SJSA1 (cell line): ENCODE measurements at regions not wholly inside any gene's neighbourhood (a gene's known extent, or its start where the extent isn't known, plus 50 kb on each side); places are given as distances from the start of the nearest gene placed in this dataset.
A peak's percentile ranks its signal among the peaks of the same experiment; 100 is the strongest.

Experiments
- DNase-seq, 2 experiments: peaks; one replicate each; pipeline ENCODE4 v3.0.0-alpha.2; 2015 to 2020; ENCODE audit warnings: low spot score in 2 of 2, low read depth in 1 of 2
- H3K27ac ChIP-seq: fragments of 250-450 bp; sonication (Bioruptor Pico); 2 replicates; pipeline ENCODE4 v1.5.1; 2020; ENCODE audit warnings: mild to moderate bottlenecking, moderate library complexity
- H3K27me3 ChIP-seq: fragments of 250-450 bp; sonication (Bioruptor Pico); replicated peaks from 2 replicates; pipeline ENCODE4 v1.5.1; 2020; ENCODE audit warnings: mild to moderate bottlenecking, moderate library complexity
- H3K36me3 ChIP-seq: fragments of 250-450 bp; sonication (Bioruptor Pico); 2 replicates; pipeline ENCODE4 v1.5.1; 2020; ENCODE audit warnings: mild to moderate bottlenecking
- H3K4me1 ChIP-seq: fragments of 250-450 bp; sonication (Bioruptor Pico); replicated peaks from 2 replicates; pipeline ENCODE4 v1.6.1; 2021; ENCODE audit warnings: mild to moderate bottlenecking
- H3K4me3 ChIP-seq: fragments of 250-450 bp; sonication (Bioruptor Pico); 2 replicates; pipeline ENCODE4 v1.5.1; 2020; ENCODE audit warnings: mild to moderate bottlenecking
- H3K9me3 ChIP-seq: fragments of 250-450 bp; sonication (Bioruptor Pico); replicated peaks from 2 replicates; pipeline ENCODE4 v1.5.1; 2020; ENCODE audit warnings: mild to moderate bottlenecking

GRCh38 chr2:30351116-30351515 lies 95.9 kb upstream of the LCLAT1 start:
- no peak overlapping the region for H3K4me3 ChIP-seq
- no peaks in the 10 kb centered on the region for H3K4me1 ChIP-seq
- no peak for DNase-seq
- H3K27ac ChIP-seq = no peak overlapping the region
- no peaks in the 10 kb centered on the region for H3K36me3 ChIP-seq
- no peaks in the 10 kb centered on the region for H3K9me3 ChIP-seq
- no peaks in the 10 kb centered on the region for H3K27me3 ChIP-seq

DNA sequence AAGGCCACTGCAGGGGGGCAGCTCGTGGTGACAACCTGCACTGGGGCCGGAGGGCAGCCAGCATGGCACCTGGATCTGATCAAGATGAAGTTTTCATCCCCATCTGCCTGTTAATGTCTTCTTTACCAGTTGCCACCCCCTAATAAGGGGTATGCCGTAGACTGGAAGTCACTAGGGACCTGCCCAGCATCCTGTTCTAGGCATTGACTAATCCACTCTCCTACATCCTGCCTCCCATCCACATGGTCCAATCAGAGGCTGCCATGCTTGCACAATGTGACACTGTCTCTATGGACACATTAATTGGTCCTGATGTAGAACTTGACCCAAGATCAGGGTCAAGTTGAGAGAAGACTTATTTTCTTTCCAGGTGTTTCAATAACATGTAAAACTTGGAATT lies 95.1 kb upstream of the LCLAT1 start:
- no peaks in the 10 kb centered on the region for H3K4me1 ChIP-seq
- H3K27me3 ChIP-seq = no peaks in the 10 kb centered on the region
- no peak overlapping the region for H3K27ac ChIP-seq
- H3K36me3 ChIP-seq = no peaks in the 10 kb centered on the region
- no peak for DNase-seq
- no peak overlapping the region for H3K4me3 ChIP-seq
- H3K9me3 ChIP-seq = no peaks in the 10 kb centered on the region

GRCh38 chr2:30354150-30354549 lies 92.9 kb upstream of the LCLAT1 start:
- DNase-seq = no peak
- no peaks in the 10 kb centered on the region for H3K9me3 ChIP-seq
- no peak overlapping the region for H3K4me3 ChIP-seq
- H3K36me3 ChIP-seq = no peaks in the 10 kb centered on the region
- H3K4me1 ChIP-seq = no peaks in the 10 kb centered on the region
- no peak overlapping the region for H3K27ac ChIP-seq
- no peaks in the 10 kb centered on the region for H3K27me3 ChIP-seq

DNA sequence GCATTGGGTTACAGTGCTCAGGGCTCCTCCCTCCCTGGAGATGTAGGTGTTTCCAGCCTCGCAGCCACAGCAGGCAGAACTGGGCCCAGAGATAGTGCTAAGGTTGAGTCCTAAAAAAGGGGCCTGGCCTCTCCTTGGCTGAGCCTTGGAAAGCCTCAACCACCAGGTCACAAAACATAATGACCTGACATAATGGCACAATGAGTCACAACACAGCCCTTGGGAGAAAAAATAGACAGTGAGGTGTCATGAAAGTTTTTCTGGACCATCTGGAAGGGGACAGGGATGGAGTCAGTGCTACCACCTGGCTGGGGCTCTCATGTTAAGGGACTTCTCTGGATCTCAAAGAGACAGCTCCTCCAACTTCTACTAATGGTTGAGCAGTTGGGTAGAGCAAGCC lies 92.4 kb upstream of the LCLAT1 start:
- Histone ChIP-seq H3K36me3 (no peaks in the 10 kb centered on the region), H3K9me3 (no peaks in the 10 kb centered on the region), H3K4me1 (no peaks in the 10 kb centered on the region), H3K4me3 (no peak overlapping the region), H3K27ac (no peak overlapping the region), H3K27me3 (no peaks in the 10 kb centered on the region)
- no peak for DNase-seq

GRCh38 chr2:30355306-30355705 lies 91.7 kb upstream of the LCLAT1 start:
- Histone ChIP-seq H3K27ac (no peak overlapping the region), H3K27me3 (no peaks in the 10 kb centered on the region), H3K4me3 (no peak overlapping the region), H3K9me3 (no peaks in the 10 kb centered on the region), H3K4me1 (no peaks in the 10 kb centered on the region), H3K36me3 (no peaks in the 10 kb centered on the region)
- no peak for DNase-seq

DNA sequence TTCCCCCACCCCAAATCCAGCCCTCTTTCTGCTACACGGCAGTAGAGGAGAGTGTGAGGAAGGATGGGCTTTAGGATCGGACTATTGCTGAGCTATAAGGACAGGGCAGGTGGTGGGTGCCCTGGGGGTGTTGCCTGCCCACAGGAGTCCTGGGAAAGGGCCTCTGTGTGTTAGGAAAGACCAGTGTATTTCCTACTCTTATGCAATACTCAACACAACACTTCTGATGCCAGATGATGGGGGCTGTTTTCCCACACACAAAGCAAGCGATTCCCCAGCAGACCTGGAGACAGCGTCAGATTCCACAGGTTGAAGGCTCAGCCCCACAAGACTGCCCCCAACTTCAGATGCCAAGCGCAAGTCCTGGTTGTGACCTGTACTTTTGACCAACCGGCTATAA lies 91.0 kb upstream of the LCLAT1 start:
- Histone ChIP-seq H3K4me1 (peaks cover under 1% of the 10 kb centered on the region; the same call in 1 of the 2 replicates), H3K27me3 (no peaks in the 10 kb centered on the region), H3K9me3 (no peaks in the 10 kb centered on the region), H3K4me3 (no peak overlapping the region), H3K36me3 (no peaks in the 10 kb centered on the region), H3K27ac (no peak overlapping the region)
- no peak for DNase-seq

DNA sequence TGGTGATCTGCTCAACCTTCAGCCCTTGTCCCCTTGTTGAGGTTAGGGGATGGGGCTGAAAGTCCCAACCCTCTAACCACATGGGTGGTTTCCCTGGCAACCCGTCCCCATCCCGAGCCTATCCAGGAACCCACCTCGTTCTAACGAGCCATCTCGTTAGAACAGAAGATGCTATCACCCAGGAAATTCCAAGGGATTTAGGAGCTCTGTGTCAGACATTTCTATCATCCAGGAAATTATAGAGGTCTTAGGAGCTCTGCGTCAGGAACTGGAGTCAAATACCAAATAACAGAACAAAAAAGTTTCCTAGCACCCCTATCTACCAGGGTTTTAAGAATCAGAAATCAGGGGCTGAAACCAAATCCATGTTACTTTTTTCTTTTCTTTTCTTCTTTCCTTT lies 90.3 kb upstream of the LCLAT1 start:
- DNase-seq = no peak
- H3K27ac ChIP-seq = no peak overlapping the region
- H3K36me3 ChIP-seq = no peaks in the 10 kb centered on the region
- H3K27me3 ChIP-seq = no peaks in the 10 kb centered on the region
- peaks cover 8% of the 10 kb centered on the region for H3K4me1 ChIP-seq
- H3K9me3 ChIP-seq = no peaks in the 10 kb centered on the region
- H3K4me3 ChIP-seq = no peak overlapping the region

- no peak overlapping the region for H3K4me3 ChIP-seq
- no peaks in the 10 kb centered on the region for H3K9me3 ChIP-seq
- H3K27ac ChIP-seq = no peak overlapping the region
- H3K36me3 ChIP-seq = no peaks in the 10 kb centered on the region
- no peak for DNase-seq
- H3K27me3 ChIP-seq = no peaks in the 10 kb centered on the region
- H3K4me1 ChIP-seq = peaks cover 24% of the 10 kb centered on the region
These were observed 88.7 kb upstream of the LCLAT1 start for GRCh38 chr2:30358351-30358750.

- no peak overlapping the region for H3K27ac ChIP-seq
- no peaks in the 10 kb centered on the region for H3K36me3 ChIP-seq
- no peaks in the 10 kb centered on the region for H3K27me3 ChIP-seq
- no peak overlapping the region for H3K4me3 ChIP-seq
- H3K9me3 ChIP-seq = no peaks in the 10 kb centered on the region
- peaks cover 25% of the 10 kb centered on the region for H3K4me1 ChIP-seq
- DNase-seq = no peak
These were observed 88.2 kb upstream of the LCLAT1 start for GRCh38 chr2:30358842-30359241.

GRCh38 chr2:30359644-30360167 lies 87.3 kb upstream of the LCLAT1 start:
- Histone ChIP-seq H3K27me3 (no peaks in the 10 kb centered on the region), H3K9me3 (no peaks in the 10 kb centered on the region), H3K27ac (no peak overlapping the region), H3K4me1 (peaks cover 26% of the 10 kb centered on the region), H3K4me3 (no peak overlapping the region), H3K36me3 (no peaks in the 10 kb centered on the region)
- DNase-seq = no peak

- no peaks in the 10 kb centered on the region for H3K36me3 ChIP-seq
- H3K9me3 ChIP-seq = no peaks in the 10 kb centered on the region
- peak overlapping the region; percentile 70 for H3K27ac ChIP-seq
- H3K4me3 ChIP-seq = no peak overlapping the region
- H3K27me3 ChIP-seq = no peaks in the 10 kb centered on the region
- DNase-seq = no peak
- peaks cover 47% of the 10 kb centered on the region for H3K4me1 ChIP-seq
These were observed 85.2 kb upstream of the LCLAT1 start for GRCh38 chr2:30361751-30362394.

GRCh38 chr2:30362468-30363081 lies 84.5 kb upstream of the LCLAT1 start:
- H3K36me3 ChIP-seq = no peaks in the 10 kb centered on the region
- H3K9me3 ChIP-seq = no peaks in the 10 kb centered on the region
- H3K4me3 ChIP-seq = no peak overlapping the region
- DNase-seq = peak in 1 of 2 experiments; percentile 78
- peaks cover 54% of the 10 kb centered on the region for H3K4me1 ChIP-seq
- H3K27me3 ChIP-seq = no peaks in the 10 kb centered on the region
- H3K27ac ChIP-seq = peak overlapping the region; percentile 70

- Histone ChIP-seq H3K36me3 (no peaks in the 10 kb centered on the region), H3K4me3 (no peak overlapping the region), H3K4me1 (peaks cover 63% of the 10 kb centered on the region), H3K27ac (no peak overlapping the region), H3K27me3 (no peaks in the 10 kb centered on the region), H3K9me3 (no peaks in the 10 kb centered on the region)
- no peak for DNase-seq
These were observed 83.6 kb upstream of the LCLAT1 start for GRCh38 chr2:30363406-30363805.

DNA sequence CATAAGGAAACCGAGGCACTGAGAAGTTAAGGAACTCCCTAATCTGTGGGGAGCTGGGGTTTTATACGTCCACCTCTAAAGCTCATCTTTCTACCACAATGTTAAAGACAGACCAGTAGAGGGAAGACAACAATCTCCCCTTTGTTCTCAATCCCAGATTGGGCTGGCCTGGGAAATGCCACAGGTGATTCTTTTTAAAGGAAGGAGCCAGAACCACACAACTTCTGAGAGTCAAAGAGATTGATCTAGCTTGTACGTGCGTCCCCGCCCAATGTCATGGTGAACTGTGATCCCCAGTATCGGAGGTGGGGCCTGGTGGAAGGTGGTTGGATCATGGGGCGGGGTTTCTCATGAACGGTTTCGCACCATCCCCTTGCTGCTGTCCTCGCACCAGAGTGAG lies 81.8 kb upstream of the LCLAT1 start:
- H3K4me1 ChIP-seq = peaks cover 65% of the 10 kb centered on the region

More for the DNA sequence above, 81.8 kb upstream of the LCLAT1 start:
- no peak for DNase-seq
- H3K36me3 ChIP-seq = no peaks in the 10 kb centered on the region
- H3K27me3 ChIP-seq = no peaks in the 10 kb centered on the region
- H3K9me3 ChIP-seq = no peaks in the 10 kb centered on the region
- no peak overlapping the region for H3K4me3 ChIP-seq
- peak overlapping the region; percentile 77; the same call in 1 of the 2 replicates for H3K27ac ChIP-seq
